Breast epithelium (tissue), 4 donors: ENCODE measurements at regions not wholly inside any gene's neighbourhood (a gene's known extent, or its start where the extent isn't known, plus 50 kb on each side); places are given as distances from the start of the nearest gene placed in this dataset.

Source experiments
- DNase-seq, 2 donors: peaks; one replicate each; pipeline ENCODE4 v3.0.0-alpha.2; 2019; ENCODE audit warnings: low spot score in 2 of 2
- H3K27ac ChIP-seq, 2 donors: fragments of 200-600 bp; sonication (generic) in 1 of 2; one replicate each; pipeline ENCODE4 v1.5.1; 2016 to 2019; ENCODE audit warnings: mild to moderate bottlenecking in 1 of 2
- H3K27me3 ChIP-seq, 2 donors: fragments of 200-600 bp; sonication (generic) in 1 of 2; one replicate each; pipeline versions ENCODE4 v1.5.1 to v1.6.0; 2017 to 2019; ENCODE audit warnings: control low read depth in 1 of 2, mild to moderate bottlenecking in 1 of 2
- H3K36me3 ChIP-seq: fragments of 200-600 bp; one replicate; pipeline ENCODE4 v1.5.1; 2019
- H3K4me1 ChIP-seq, 2 donors: fragments of 200-600 bp; sonication (generic); one replicate each; pipeline ENCODE4 v1.5.1; 2016 to 2019; ENCODE audit warnings: control low read depth in 1 of 2
- H3K4me3 ChIP-seq, 3 donors: fragments of 200-600 bp; sonication (generic); 1 replicate in 2 of 3; 2 replicates in 1 of 3; pipeline ENCODE4 v1.5.1; 2016 to 2019; ENCODE audit warnings: mild to moderate bottlenecking in 3 of 3, moderate library complexity in 2 of 3
- H3K9me3 ChIP-seq, 2 donors: fragments of 200-600 bp; sonication (generic) in 1 of 2; one replicate each; pipeline ENCODE4 v1.5.1; 2016 to 2019; ENCODE audit warnings: control low read depth in 1 of 2
- POLR2A ChIP-seq: fragments of 450-650 bp; IDR thresholded peaks from one replicate; pipeline ENCODE4 v1.6.1; 2016; ENCODE audit warnings: antibody characterized with exemption, mild to moderate bottlenecking, moderate library complexity
- POLR2AphosphoS5 ChIP-seq, 3 donors: sonication (generic); formaldehyde crosslinking; IDR thresholded peaks; one replicate each; pipeline ENCODE4 v1.6.1; 2017; ENCODE audit warnings: antibody characterized with exemption in 3 of 3
- intact Hi-C: fragments of 100-400 bp; cut with DNase I; formaldehyde crosslinking; loops from one replicate; pipeline ENCODE4 v1.15.1; 2023; ENCODE audit warnings: low total_unique reads
- TF ChIP-seq, protein P1 (sequence below), 3 donors: fragments of 450-650 bp; IDR thresholded peaks; one replicate each; pipeline ENCODE4 v1.5.1; 2016 to 2017; ENCODE audit warnings: antibody characterized with exemption in 3 of 3, mild to moderate bottlenecking in 3 of 3, moderate library complexity in 3 of 3

DNA sequence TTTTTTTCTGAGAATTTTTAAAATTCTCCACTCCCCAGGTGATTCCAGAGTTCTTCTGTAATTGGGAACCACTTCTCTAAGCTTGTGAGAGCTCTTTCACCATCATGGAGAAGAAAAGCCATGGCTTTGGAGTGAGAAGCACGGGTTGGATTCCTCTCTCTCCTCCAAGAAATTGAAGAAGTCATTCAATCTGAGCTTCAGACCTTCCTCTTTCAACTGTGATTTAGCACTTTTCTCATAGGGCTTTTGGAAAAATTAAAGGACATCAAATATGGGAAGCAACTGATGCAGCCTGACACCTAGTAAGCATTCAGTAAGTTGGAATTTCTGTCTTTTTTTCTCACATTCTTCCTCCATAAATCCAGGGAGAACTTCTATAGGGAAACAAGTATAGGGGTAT, 580.4 kb upstream of the KLF4 start:
- Histone ChIP-seq H3K9me3 (no peaks in the 10 kb centered on the region), H3K4me1 (no peaks in the 10 kb centered on the region), H3K27ac (no peak overlapping the region), H3K36me3 (no peaks in the 10 kb centered on the region), H3K27me3 (no peaks in the 10 kb centered on the region), H3K4me3 (no peak overlapping the region)
- no peak for DNase-seq
- TF ChIP-seq, protein P1, sequence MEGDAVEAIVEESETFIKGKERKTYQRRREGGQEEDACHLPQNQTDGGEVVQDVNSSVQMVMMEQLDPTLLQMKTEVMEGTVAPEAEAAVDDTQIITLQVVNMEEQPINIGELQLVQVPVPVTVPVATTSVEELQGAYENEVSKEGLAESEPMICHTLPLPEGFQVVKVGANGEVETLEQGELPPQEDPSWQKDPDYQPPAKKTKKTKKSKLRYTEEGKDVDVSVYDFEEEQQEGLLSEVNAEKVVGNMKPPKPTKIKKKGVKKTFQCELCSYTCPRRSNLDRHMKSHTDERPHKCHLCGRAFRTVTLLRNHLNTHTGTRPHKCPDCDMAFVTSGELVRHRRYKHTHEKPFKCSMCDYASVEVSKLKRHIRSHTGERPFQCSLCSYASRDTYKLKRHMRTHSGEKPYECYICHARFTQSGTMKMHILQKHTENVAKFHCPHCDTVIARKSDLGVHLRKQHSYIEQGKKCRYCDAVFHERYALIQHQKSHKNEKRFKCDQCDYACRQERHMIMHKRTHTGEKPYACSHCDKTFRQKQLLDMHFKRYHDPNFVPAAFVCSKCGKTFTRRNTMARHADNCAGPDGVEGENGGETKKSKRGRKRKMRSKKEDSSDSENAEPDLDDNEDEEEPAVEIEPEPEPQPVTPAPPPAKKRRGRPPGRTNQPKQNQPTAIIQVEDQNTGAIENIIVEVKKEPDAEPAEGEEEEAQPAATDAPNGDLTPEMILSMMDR (IDR thresholded peaks at IDR 0.05): no peak
- no peak for TF ChIP-seq POLR2AphosphoS5 (IDR thresholded peaks at IDR 0.05)
- TF ChIP-seq POLR2A: no peak
- intact Hi-C loops: no loop called here

DNA sequence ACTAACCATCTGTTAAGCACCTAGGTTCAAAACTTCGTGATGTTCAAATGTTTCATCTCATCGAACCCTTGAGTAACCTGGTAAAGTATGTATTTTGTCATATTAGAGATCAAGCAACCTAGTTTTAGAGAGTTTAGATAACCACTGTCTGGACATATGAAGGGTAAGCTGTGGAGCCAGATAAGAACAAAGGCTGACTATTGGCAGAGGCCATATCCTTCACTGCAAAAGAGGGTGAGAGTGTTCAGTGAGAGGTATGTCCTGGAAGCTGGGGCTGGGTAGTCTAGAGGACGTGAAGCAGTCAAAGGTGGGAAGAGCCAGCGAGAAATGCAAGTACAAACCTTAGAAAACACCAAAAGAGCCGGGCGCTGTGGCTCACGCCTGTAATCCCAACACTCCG, 573.1 kb upstream of the KLF4 start:
- no peak overlapping the region for H3K4me3 ChIP-seq
- DNase-seq: no peak
- no peaks in the 10 kb centered on the region for H3K9me3 ChIP-seq
- H3K4me1 ChIP-seq: no peaks in the 10 kb centered on the region
- H3K27me3 ChIP-seq: no peaks in the 10 kb centered on the region
- TF ChIP-seq POLR2AphosphoS5 (IDR thresholded peaks at IDR 0.05) (no peak), POLR2A (no peak)
- TF ChIP-seq, protein P1 (IDR thresholded peaks at IDR 0.05): no peak
- no peaks in the 10 kb centered on the region for H3K36me3 ChIP-seq
- H3K27ac ChIP-seq: no peak overlapping the region
- intact Hi-C loops: no loop called here

DNA sequence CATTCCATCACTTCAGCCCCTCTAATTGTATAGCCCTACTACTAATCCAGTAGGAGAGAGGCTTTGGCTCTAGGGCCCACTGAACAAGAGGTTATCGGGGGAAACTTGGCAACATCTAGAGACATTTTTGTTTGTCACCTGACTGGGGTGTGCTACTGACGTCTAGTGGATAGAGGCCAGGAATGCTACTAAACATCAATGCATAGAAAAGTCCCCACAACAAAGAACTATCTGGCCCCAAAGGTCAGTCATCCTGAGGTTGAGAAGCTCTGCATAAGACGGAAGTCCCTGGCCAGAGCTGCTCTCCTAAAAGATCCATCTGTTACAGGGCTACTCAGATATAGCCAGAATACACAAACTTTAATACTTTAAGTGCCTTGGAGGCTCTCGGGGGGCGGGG, 570.6 kb upstream of the KLF4 start:
- H3K27me3 ChIP-seq: no peaks in the 10 kb centered on the region
- TF ChIP-seq, protein P1 (IDR thresholded peaks at IDR 0.05): no peak
- TF ChIP-seq POLR2A: no peak
- no peak for TF ChIP-seq POLR2AphosphoS5 (IDR thresholded peaks at IDR 0.05)
- no peaks in the 10 kb centered on the region for H3K4me1 ChIP-seq
- H3K4me3 ChIP-seq: no peak overlapping the region
- H3K9me3 ChIP-seq: no peaks in the 10 kb centered on the region
- intact Hi-C loops: no loop called here
- DNase-seq: no peak
- no peaks in the 10 kb centered on the region for H3K36me3 ChIP-seq
- H3K27ac ChIP-seq: no peak overlapping the region

DNA sequence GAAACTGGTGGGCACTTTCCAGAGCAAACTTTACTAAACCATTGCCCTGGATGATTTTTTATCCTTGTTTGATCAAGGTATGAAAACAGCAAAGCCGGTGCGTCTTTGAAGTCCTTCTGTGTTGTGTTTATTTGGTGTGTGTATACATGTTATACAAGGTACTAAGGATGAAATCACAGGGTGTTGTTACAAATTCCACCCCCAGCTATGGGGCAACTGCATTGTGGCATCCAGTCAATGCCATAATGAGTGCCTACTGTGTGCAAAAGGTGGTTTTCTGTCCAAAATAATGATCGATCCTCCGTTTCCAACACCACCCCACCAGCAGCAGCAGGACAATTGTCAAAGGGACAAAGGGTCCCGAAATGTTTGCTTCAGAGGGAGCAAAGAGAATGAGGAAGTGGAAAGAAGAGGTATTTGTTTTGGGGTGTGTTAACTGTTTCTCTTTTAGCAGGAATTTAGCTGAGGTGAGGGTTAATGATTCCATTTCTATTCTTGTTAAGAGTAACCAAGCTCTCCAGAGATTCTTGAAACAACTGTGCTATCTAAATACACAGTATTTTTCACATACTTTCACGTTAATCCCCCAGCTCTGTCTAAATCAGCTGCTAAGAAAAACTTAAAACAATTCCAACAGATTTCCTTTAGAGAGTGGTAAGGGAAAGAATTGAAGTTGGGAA, 568.7 kb upstream of the KLF4 start:
- TF ChIP-seq POLR2AphosphoS5 (IDR thresholded peaks at IDR 0.05) (no peak), POLR2A (no peak)
- TF ChIP-seq, protein P1 (IDR thresholded peaks at IDR 0.05): no peak
- Histone ChIP-seq H3K4me3 (no peak overlapping the region), H3K27ac (peak overlapping the region in 1 of 2 donors; percentile 56), H3K4me1 (peaks cover 0 to 4% of the 10 kb centered on the region in 2 donors), H3K36me3 (no peaks in the 10 kb centered on the region), H3K27me3 (no peaks in the 10 kb centered on the region), H3K9me3 (no peaks in the 10 kb centered on the region)
- intact Hi-C loops: no loop called here
- DNase-seq: no peak

DNA sequence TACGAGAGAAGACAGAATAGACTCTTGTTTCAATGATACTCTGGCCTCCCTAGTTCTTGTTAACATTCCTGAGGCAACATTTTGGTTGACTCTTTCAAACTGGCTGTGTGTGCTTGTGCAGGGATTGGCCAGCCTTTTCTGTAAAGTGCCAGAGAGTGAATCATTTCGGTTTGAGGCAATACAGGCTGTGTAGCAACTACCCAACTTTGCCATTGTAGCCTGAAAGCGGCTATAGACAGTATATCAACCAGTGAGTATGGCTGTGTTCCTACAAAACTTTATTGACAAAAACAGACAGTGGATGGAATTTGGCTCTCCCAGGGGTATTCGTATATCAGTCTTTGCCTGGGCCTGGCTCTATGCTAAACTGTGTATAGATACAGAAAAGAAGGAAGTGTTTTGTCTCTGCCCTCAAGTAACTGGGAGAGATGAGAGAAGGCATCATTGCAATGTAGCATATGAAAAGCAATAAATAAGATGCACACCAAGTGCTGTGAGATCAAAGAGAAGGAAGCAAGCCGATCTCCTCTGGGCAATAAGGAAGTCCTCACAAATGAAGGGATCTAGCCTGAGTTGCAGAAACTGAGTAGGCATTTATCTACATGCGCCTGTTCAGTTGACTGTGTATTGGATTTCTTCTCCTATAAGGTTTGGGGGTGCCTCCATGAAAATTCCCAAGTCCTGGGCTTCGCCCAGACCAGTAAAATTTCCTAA, 568.0 kb upstream of the KLF4 start:
- TF ChIP-seq, protein P1 (IDR thresholded peaks at IDR 0.05): no peak
- TF ChIP-seq POLR2AphosphoS5 (IDR thresholded peaks at IDR 0.05): peak in 2 of 3 donors; percentile 51 to 71
- TF ChIP-seq POLR2A: no peak
- Histone ChIP-seq H3K4me3 (no peak overlapping the region), H3K27ac (peak overlapping the region in 1 of 2 donors; percentile 56), H3K27me3 (no peaks in the 10 kb centered on the region), H3K4me1 (peaks cover 0 to 4% of the 10 kb centered on the region in 2 donors), H3K9me3 (no peaks in the 10 kb centered on the region), H3K36me3 (no peaks in the 10 kb centered on the region)
- intact Hi-C loops: no loop called here
- peak in 1 of 2 donors; percentile 42 for DNase-seq
